K562 (cell line): ENCODE measurements at regions not wholly inside any gene's neighbourhood (a gene's known extent, or its start where the extent isn't known, plus 50 kb on each side); places are given as distances from the start of the nearest gene placed in this dataset.

Experiments used
- ATAC-seq: fragments of 200-7000 bp; cut with Tn5 transposase; 3 replicates; pipeline ENCODE4 v1.9.1; 2020; ENCODE audit warnings: moderate library complexity
- BruUV-seq: library from RNA; stranded (reverse); fragments of 400-500 nt; replicated peaks from 2 replicates; lab custom pipeline; 2021; lab: Mats Ljungman, UMichigan
- CTCF ChIA-PET: fragments of 300-600 bp; formaldehyde crosslinking; extraction: SDS; loops from one replicate; lab custom pipeline; 2021; ENCODE audit warnings: low intra/inter-chr PET ratio; lab: Yijun Ruan, JAX
- POLR2A ChIA-PET: fragments of 300-600, 350-650 bp; sonication (Branson Sonifier 250); formaldehyde crosslinking; extraction: SDS; loops from one replicate; lab custom pipeline; 2021; ENCODE audit warnings: antibody characterized with exemption, inconsistent platforms; lab: Yijun Ruan, JAX
- DNase-seq, 4 experiments: peaks; one replicate each; pipeline versions ENCODE4 v3.0.0 to v3.0.0-alpha.2; 2011 to 2018; ENCODE audit warnings: low spot score in 3 of 4, mixed read lengths in 3 of 4; ENCODE audit errors: extremely low read depth in 1 of 4
- FAIRE-seq: peaks from 2 replicates; lab custom pipeline; 2011; peaks lifted over from hg19 to GRCh38; lab: Jason Lieb, UNC
- H2AFZ ChIP-seq: 2 replicates; pipeline ENCODE4 v1.6.0; 2011; ENCODE audit warnings: low read depth, low read length, control low read depth, inconsistent platforms
- H3K27ac ChIP-seq: fragments of 200-600 bp; 3 replicates; pipeline ENCODE4 v1.8.0; 2011; ENCODE audit warnings: low read depth, mild to moderate bottlenecking, control low read depth, inconsistent platforms, low read length, moderate library complexity, mixed read lengths; ENCODE audit errors: extremely low read depth
- H3K27me3 ChIP-seq, 2 experiments: fragments of 300-600 bp in 1 of 2; 2 replicates in 1 of 2; 3 replicates in 1 of 2; pipeline versions ENCODE4 v1.6.0 to v1.8.0; 2011; ENCODE audit warnings: inconsistent platforms in 2 of 2, low read length in 2 of 2, mild to moderate bottlenecking in 1 of 2, mixed read lengths in 1 of 2, moderate library complexity in 1 of 2; ENCODE audit not compliant: control insufficient read depth in 2 of 2, insufficient read depth in 2 of 2
- H3K36me3 ChIP-seq: fragments of 300-600 bp; 3 replicates; pipeline ENCODE4 v1.8.0; 2011; ENCODE audit warnings: mild to moderate bottlenecking, low read length, inconsistent platforms; ENCODE audit not compliant: control insufficient read depth, insufficient read depth
- H3K4me1 ChIP-seq, 2 experiments: fragments of 200-600 bp in 1 of 2; replicated peaks in 1 of 2; 2 replicates in 1 of 2; 3 replicates in 1 of 2; pipeline versions ENCODE4 v1.5.1 to v1.8.0; 2011; ENCODE audit warnings: inconsistent platforms in 2 of 2, low read length in 2 of 2, mild to moderate bottlenecking in 1 of 2, mixed read lengths in 1 of 2, moderate library complexity in 1 of 2; ENCODE audit not compliant: control insufficient read depth in 2 of 2, insufficient read depth in 2 of 2
- H3K4me2 ChIP-seq: 2 replicates; pipeline ENCODE4 v1.6.1; 2011; ENCODE audit warnings: low read length, control low read depth, inconsistent platforms, mixed read lengths; ENCODE audit not compliant: insufficient read depth
- H3K4me3 ChIP-seq: fragments of 200-600 bp; sonication (generic), shearing (Covaris generic); 2 replicates; pipeline ENCODE4 v1.5.1; 2016; ENCODE audit warnings: control low read depth, inconsistent platforms
- H3K79me2 ChIP-seq: fragments of 200-600 bp; 3 replicates; pipeline ENCODE4 v1.8.0; 2011; ENCODE audit warnings: low read length, inconsistent platforms; ENCODE audit not compliant: control insufficient read depth, insufficient read depth
- H3K9ac ChIP-seq, 2 experiments: 2 replicates each; pipeline versions ENCODE4 v1.6.0 to v1.6.1; 2011; ENCODE audit warnings: low read depth in 2 of 2, low read length in 2 of 2, control low read depth in 1 of 2, inconsistent platforms in 1 of 2, mild to moderate bottlenecking in 1 of 2, mixed read lengths in 1 of 2; ENCODE audit not compliant: insufficient read depth in 1 of 2
- H3K9me1 ChIP-seq: one replicate; pipeline ENCODE4 v1.6.0; 2011; ENCODE audit warnings: inconsistent platforms, mild to moderate bottlenecking, low read length, moderate library complexity; ENCODE audit not compliant: control insufficient read depth, insufficient read depth
- H3K9me3 ChIP-seq: replicated peaks from 2 replicates; pipeline ENCODE4 v1.5.1; 2011; ENCODE audit warnings: low read depth, low read length, inconsistent platforms; ENCODE audit not compliant: control insufficient read depth, insufficient read depth
- H4K20me1 ChIP-seq: replicated peaks from 2 replicates; pipeline ENCODE4 v1.6.1; 2011; ENCODE audit warnings: low read length, inconsistent platforms, mixed read lengths; ENCODE audit not compliant: control insufficient read depth, insufficient read depth
- CREM ChIP-seq: IDR thresholded peaks from 2 replicates; pipeline ENCODE4 v1.6.1; 2014; ENCODE audit warnings: antibody characterized with exemption, low read depth
- ELK1 ChIP-seq: sonication (generic); formaldehyde crosslinking; IDR thresholded peaks from 2 replicates; pipeline ENCODE4 v1.8.1; 2022; ENCODE audit warnings: missing genetic modification reagents
- PTTG1 ChIP-seq: fragments of 450-650 bp; IDR thresholded peaks from 2 replicates; pipeline ENCODE4 v1.6.1; 2016; ENCODE audit warnings: low read depth, mild to moderate bottlenecking, missing genetic modification characterization, missing compliant biosample characterization
- RNF219 ChIP-seq: fragments of 250-450 bp; sonication (Bioruptor Pico); IDR thresholded peaks from 2 replicates; pipeline ENCODE4 v1.5.0; 2022; ENCODE audit warnings: mild to moderate bottlenecking
- SPI1 ChIP-seq: IDR thresholded peaks from 2 replicates; pipeline ENCODE4 v1.6.1; 2011; ENCODE audit warnings: low read depth, low read length, control low read depth, borderline replicate concordance
- ZNF707 ChIP-seq: fragments of 250-450 bp; sonication (Bioruptor Pico); conservative IDR thresholded peaks from 2 replicates; pipeline ENCODE4 v1.8.0; 2022; ENCODE audit warnings: inconsistent platforms, mild to moderate bottlenecking, moderate library complexity
- WGBS: fragments of 100-300 bp; shearing (Covaris generic); methylation state at CpG from one replicate; pipeline ENCODE4 v1.1.6; 2016; ENCODE audit warnings: low coverage, mixed read lengths; ENCODE audit not compliant: insufficient coverage; ENCODE audit errors: missing lambda C conversion rate; 5-methylcytosine and 5-hydroxymethylcytosine counted together
- in situ Hi-C: fragments of 300-500 bp; cut with MboI; formaldehyde crosslinking; loops from 4 replicates; pipeline ENCODE4 v1.15.0; 2018; ENCODE audit warnings: inconsistent platforms, mixed read lengths
- intact Hi-C: fragments of 100-400 bp; cut with micrococcal nuclease; formaldehyde crosslinking; loops from 2 replicates; pipeline ENCODE4 v1.14.2; 2022

DNA sequence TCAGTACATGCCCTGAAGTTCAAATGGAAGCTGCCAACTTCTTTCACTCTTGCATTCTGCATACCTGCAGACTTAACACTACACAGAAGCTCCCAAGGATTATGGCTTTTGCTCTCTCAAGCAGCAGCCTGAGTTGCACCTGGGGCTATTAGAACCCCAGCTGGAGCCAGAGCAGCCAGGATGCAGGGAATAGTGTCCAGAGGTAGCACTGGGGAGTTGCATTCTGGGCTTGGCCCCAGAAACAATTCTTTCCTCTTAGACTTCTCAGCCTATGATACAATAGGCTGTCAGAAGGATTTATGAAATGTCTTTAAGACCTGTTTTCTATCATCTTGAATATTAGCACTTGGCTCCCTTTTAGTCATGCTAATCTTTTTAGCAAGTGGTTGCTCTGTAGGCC, 886.7 kb upstream of the GHITM start:
- Histone ChIP-seq H3K27me3 (no peaks in the 10 kb centered on the region), H3K4me2 (no peak overlapping the region), H4K20me1 (no peaks in the 10 kb centered on the region), H3K27ac (no peak overlapping the region), H3K9me3 (peaks cover 3% of the 10 kb centered on the region; the same call in 1 of the 2 replicates), H2AFZ (no peak overlapping the region), H3K4me1 (no peaks in the 10 kb centered on the region), H3K9ac (no peak overlapping the region), H3K9me1 (no peaks in the 10 kb centered on the region), H3K79me2 (no peaks in the 10 kb centered on the region), H3K36me3 (no peaks in the 10 kb centered on the region), H3K4me3 (no peak overlapping the region)
- ATAC-seq = no peak
- no peak for FAIRE-seq
- DNase-seq = no peak
- ChIA-PET CTCF (no interaction called here), POLR2A (no interaction called here)
- TF ChIP-seq RNF219 (CRISPR knock-in tag) = no peak
- TF ChIP-seq CREM = no peak
- TF ChIP-seq PTTG1 (tag) = no peak
- intact Hi-C loops (no loop called here), in situ Hi-C loops (no loop called here)
- no TSS peak for BruUV-seq

- FAIRE-seq (no peak), ATAC-seq (no peak), DNase-seq (no peak)
- in situ Hi-C loops = no loop called here
- intact Hi-C loops = no loop called here
- TF ChIP-seq SPI1 (0 out of 2 replicates have a peak, but pooled peaks have one; percentile 29), ZNF707 (CRISPR knock-in tag) (peak; percentile 85), ELK1 (CRISPR knock-in tag) (no peak)
- Histone ChIP-seq H3K79me2 (no peaks in the 10 kb centered on the region), H3K9me1 (no peaks in the 10 kb centered on the region), H3K27ac (no peak overlapping the region), H3K9ac (no peak overlapping the region), H3K9me3 (peaks cover 3% of the 10 kb centered on the region; the same call in 1 of the 2 replicates), H2AFZ (no peak overlapping the region), H4K20me1 (no peaks in the 10 kb centered on the region), H3K4me1 (no peaks in the 10 kb centered on the region), H3K4me3 (no peak overlapping the region), H3K36me3 (no peaks in the 10 kb centered on the region), H3K27me3 (no peaks in the 10 kb centered on the region), H3K4me2 (no peak overlapping the region)
- 0% methylated on average over 1 of the region's 1 CpG for WGBS
- ChIA-PET CTCF (no interaction called here), POLR2A (no interaction called here)
- BruUV-seq = no TSS peak
Measured at GRCh38 chr10:83253011-83253671, 886.2 kb upstream of the GHITM start.
